Dendritic cell treated with granulocyte-macrophage colony-stimulating factor and Interleukin-4, amounts not matched to agents 40 ng/mL and 50 ng/mL, for 4 days (primary cell): ENCODE measurements at regions not wholly inside any gene's neighbourhood (a gene's known extent, or its start where the extent isn't known, plus 50 kb on each side); places are given as distances from the start of the nearest gene placed in this dataset.
"Not testable (repeated sequence)": the region's sequence is repeated elsewhere in the genome, so short reads cannot be mapped to it uniquely, and the experiment has no call there.

Source experiments
- H3K27ac Mint-ChIP-seq: one replicate; pipeline ENCODE4 v1.8.0; 2022; ENCODE audit warnings: mild to moderate bottlenecking, mixed read lengths
- H3K27me3 Mint-ChIP-seq: one replicate; pipeline ENCODE4 v1.8.0; 2022; ENCODE audit warnings: mild to moderate bottlenecking, mixed read lengths
- H3K36me3 Mint-ChIP-seq: one replicate; pipeline ENCODE4 v1.8.0; 2022; ENCODE audit warnings: low read depth, mixed read lengths
- H3K4me1 Mint-ChIP-seq: one replicate; pipeline ENCODE4 v1.8.0; 2022; ENCODE audit warnings: low read depth, mixed read lengths
- H3K4me3 Mint-ChIP-seq: one replicate; pipeline ENCODE4 v1.8.0; 2022; ENCODE audit warnings: mild to moderate bottlenecking, moderate library complexity, mixed read lengths
- H3K9me3 Mint-ChIP-seq: one replicate; pipeline ENCODE4 v1.8.0; 2022; ENCODE audit warnings: mixed read lengths
- intact Hi-C: fragments of 100-400 bp; cut with micrococcal nuclease; formaldehyde crosslinking; loops from one replicate; pipeline ENCODE4 v1.15.0; 2022

DNA sequence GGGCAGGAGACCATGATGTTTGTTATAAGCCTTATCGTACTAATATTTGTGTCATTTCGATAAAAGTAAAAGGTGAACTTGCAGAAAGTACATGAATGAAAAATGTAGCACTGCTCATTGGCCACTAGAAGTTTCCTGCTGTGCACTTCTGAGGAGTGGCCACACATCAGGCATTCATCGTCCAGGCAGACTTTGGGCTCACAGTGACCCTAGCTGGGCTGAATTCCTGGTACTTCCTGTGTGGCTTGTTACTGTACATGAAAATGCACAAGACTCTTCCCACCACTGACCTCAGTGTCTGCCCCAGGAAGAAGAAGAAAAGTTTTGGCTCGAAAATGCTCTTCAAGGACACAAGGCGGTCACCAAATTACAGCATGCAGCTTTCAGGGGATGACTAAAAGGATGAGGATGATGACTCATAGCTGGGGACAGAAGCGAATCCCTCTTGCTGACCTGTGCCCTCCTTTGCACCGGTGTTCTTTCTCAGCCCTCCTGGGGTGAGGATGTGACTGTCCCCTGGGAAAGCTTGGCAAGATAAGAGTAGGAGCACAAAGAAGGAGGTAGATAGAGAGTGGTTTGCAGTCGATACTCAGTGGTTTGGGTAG, 252.4 kb upstream of the KAZN start:
- H3K27me3 Mint-ChIP-seq = no peaks in the 10 kb centered on the region
- no peaks in the 10 kb centered on the region for H3K4me1 Mint-ChIP-seq
- H3K4me3 Mint-ChIP-seq = no peak overlapping the region
- peaks cover 8% of the 10 kb centered on the region for H3K9me3 Mint-ChIP-seq
- no peaks in the 10 kb centered on the region for H3K36me3 Mint-ChIP-seq
- intact Hi-C loops = no loop called here
- H3K27ac Mint-ChIP-seq = no peak overlapping the region

- H3K9me3 Mint-ChIP-seq = peaks cover 8% of the 10 kb centered on the region
- no peaks in the 10 kb centered on the region for H3K27me3 Mint-ChIP-seq
- no peaks in the 10 kb centered on the region for H3K36me3 Mint-ChIP-seq
- intact Hi-C loops = no loop called here
- H3K4me1 Mint-ChIP-seq = no peaks in the 10 kb centered on the region
- H3K27ac Mint-ChIP-seq = no peak overlapping the region
- no peak overlapping the region for H3K4me3 Mint-ChIP-seq
Observed at GRCh38 chr1:14347186-14347585, 251.3 kb upstream of the KAZN start.

- H3K4me3 Mint-ChIP-seq = no peak overlapping the region
- intact Hi-C loops = no loop called here
- no peaks in the 10 kb centered on the region for H3K4me1 Mint-ChIP-seq
- H3K27ac Mint-ChIP-seq = no peak overlapping the region
- H3K9me3 Mint-ChIP-seq = peaks cover 8% of the 10 kb centered on the region
- no peaks in the 10 kb centered on the region for H3K36me3 Mint-ChIP-seq
- no peaks in the 10 kb centered on the region for H3K27me3 Mint-ChIP-seq
Observed at GRCh38 chr1:14347776-14348175, 250.7 kb upstream of the KAZN start.

GRCh38 chr1:14350197-14350596, 248.3 kb upstream of the KAZN start:
- H3K27me3 Mint-ChIP-seq = no peaks in the 10 kb centered on the region
- H3K36me3 Mint-ChIP-seq = no peaks in the 10 kb centered on the region
- H3K4me3 Mint-ChIP-seq = no peak overlapping the region
- peaks cover 8% of the 10 kb centered on the region for H3K9me3 Mint-ChIP-seq
- intact Hi-C loops = no loop called here
- H3K27ac Mint-ChIP-seq = no peak overlapping the region
- H3K4me1 Mint-ChIP-seq = no peaks in the 10 kb centered on the region

DNA sequence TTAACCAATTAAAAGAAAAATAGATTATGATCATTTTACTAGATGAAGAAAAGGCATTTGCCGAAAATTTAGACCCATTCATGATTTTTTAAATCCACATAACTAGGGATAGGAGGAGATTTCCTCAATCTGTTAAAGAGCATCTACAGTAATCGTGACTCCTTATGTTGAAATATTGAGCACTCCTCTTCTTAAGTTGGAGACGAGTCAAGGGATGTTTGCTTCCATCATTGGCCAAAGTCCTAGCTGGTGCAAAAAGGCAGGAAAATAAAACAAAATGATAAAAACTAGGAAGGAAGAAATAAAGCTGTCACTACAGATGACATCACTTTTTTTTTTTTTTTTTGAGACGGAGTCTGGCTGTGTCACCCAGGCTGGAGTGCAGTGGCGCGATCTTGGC, 245.6 kb upstream of the KAZN start:
- no peaks in the 10 kb centered on the region for H3K36me3 Mint-ChIP-seq
- intact Hi-C loops = no loop called here
- H3K9me3 Mint-ChIP-seq = peaks cover 12% of the 10 kb centered on the region
- no peak overlapping the region for H3K27ac Mint-ChIP-seq
- H3K4me3 Mint-ChIP-seq = no peak overlapping the region
- H3K27me3 Mint-ChIP-seq = no peaks in the 10 kb centered on the region
- no peaks in the 10 kb centered on the region for H3K4me1 Mint-ChIP-seq

- H3K27me3 Mint-ChIP-seq, H3K27ac Mint-ChIP-seq, H3K4me3 Mint-ChIP-seq, H3K36me3 Mint-ChIP-seq, H3K4me1 Mint-ChIP-seq, intact Hi-C loops: not testable (repeated sequence)
- H3K9me3 Mint-ChIP-seq = peaks cover 13% of the 10 kb centered on the region
Observed at GRCh38 chr1:14361005-14361404, 237.5 kb upstream of the KAZN start.

DNA sequence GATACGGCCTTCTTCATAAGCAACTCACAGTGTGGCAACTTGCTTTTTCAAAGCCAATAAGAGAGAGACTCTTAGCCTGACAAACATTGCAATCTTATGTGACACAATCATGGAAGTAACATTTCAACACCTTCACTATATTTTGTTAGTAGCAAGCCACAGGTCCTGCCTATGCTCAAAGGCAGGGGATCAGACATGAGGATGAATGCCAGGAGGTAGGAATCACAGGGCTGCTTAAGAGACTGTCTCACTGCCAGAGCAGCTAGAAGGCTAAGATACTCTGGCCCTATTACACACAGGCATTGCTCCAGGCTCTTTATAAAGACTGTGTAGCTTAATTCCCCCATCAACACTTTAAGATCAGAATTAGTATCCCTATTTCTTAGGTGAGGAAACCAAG, 236.2 kb upstream of the KAZN start:
- H3K4me1 Mint-ChIP-seq = no peaks in the 10 kb centered on the region
- H3K27me3 Mint-ChIP-seq = peaks cover 2% of the 10 kb centered on the region
- H3K4me3 Mint-ChIP-seq = no peak overlapping the region
- peaks cover 13% of the 10 kb centered on the region for H3K9me3 Mint-ChIP-seq
- intact Hi-C loops = no loop called here
- H3K36me3 Mint-ChIP-seq = no peaks in the 10 kb centered on the region
- H3K27ac Mint-ChIP-seq = no peak overlapping the region

GRCh38 chr1:14363036-14363590, 235.4 kb upstream of the KAZN start:
- Mint-ChIP-seq H3K4me3 (no peak overlapping the region), H3K4me1 (no peaks in the 10 kb centered on the region), H3K36me3 (no peaks in the 10 kb centered on the region), H3K27ac (no peak overlapping the region), H3K9me3 (peaks cover 7% of the 10 kb centered on the region), H3K27me3 (peaks cover 2% of the 10 kb centered on the region)
- intact Hi-C loops = no loop called here

DNA sequence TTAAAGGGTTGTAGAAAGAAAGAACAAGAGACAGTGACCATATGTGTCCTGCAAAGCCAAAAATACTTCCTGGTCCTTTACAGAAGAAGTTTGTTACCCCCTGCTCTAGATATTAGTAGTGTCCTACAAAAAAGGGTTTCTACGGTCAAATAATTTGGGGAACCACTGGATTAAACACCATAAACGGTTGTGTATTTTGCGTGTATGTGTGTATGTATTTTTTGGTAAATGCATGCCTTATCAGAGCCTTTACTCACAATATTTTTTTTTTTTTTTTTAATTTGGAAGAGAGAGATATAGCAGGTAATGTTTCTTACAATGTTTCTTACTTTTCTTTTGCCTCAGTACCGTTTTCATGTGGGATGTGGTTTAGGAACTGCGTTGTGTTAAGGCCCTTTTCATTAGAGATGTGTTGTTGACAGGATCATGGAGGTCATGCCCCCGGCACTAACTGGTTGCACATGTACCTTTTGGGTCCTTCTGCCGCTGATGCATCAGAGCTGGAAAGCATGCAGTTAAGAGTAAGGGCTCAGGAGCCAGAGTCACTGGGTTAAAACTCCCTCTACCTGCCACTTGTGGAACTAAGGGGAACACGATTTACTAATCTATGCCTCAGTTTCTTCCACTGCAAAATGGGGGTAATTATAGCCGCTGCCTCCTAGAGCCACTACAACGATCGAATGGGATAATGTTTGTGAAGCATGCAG, 234.6 kb upstream of the KAZN start:
- intact Hi-C loops = no loop called here
- no peaks in the 10 kb centered on the region for H3K4me1 Mint-ChIP-seq
- no peaks in the 10 kb centered on the region for H3K9me3 Mint-ChIP-seq

GRCh38 chr1:14365301-14365988, 233.0 kb upstream of the KAZN start:
- no peaks in the 10 kb centered on the region for H3K36me3 Mint-ChIP-seq
- H3K27me3 Mint-ChIP-seq = no peaks in the 10 kb centered on the region
- H3K4me3 Mint-ChIP-seq = no peak overlapping the region
- no peak overlapping the region for H3K27ac Mint-ChIP-seq
- intact Hi-C loops = no loop called here
- H3K4me1 Mint-ChIP-seq = no peaks in the 10 kb centered on the region
- no peaks in the 10 kb centered on the region for H3K9me3 Mint-ChIP-seq

More for the DNA sequence above, 234.6 kb upstream of the KAZN start:
- H3K36me3 Mint-ChIP-seq = no peaks in the 10 kb centered on the region
- H3K27me3 Mint-ChIP-seq = no peaks in the 10 kb centered on the region
- no peak overlapping the region for H3K4me3 Mint-ChIP-seq
- H3K27ac Mint-ChIP-seq = no peak overlapping the region

- no peak overlapping the region for H3K4me3 Mint-ChIP-seq
- intact Hi-C loops = no loop called here
- no peaks in the 10 kb centered on the region for H3K4me1 Mint-ChIP-seq
- no peaks in the 10 kb centered on the region for H3K9me3 Mint-ChIP-seq
- H3K36me3 Mint-ChIP-seq = no peaks in the 10 kb centered on the region
- H3K27ac Mint-ChIP-seq = no peak overlapping the region
- no peaks in the 10 kb centered on the region for H3K27me3 Mint-ChIP-seq
Observed at GRCh38 chr1:14366091-14367018, 232.1 kb upstream of the KAZN start.

DNA sequence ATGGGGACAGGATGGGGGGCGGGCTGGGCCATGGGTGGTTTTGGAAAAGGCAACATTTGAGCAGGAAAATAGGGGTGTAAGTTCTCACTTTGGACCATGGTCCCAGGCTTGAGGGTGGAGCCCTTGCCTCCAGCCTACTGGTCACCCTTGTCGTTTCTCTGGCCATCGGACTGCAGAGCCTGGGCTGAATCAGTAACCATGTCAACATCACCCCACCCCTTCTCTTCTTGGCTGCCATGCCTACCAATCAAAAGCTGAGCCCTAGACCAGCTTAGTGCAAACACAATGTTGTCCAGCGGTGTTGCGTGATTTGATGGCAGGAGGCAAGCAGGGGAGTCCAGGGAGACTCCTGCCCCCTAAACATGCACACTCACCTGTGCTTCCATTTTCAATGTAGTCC, 231.0 kb upstream of the KAZN start:
- intact Hi-C loops = no loop called here
- H3K9me3 Mint-ChIP-seq = no peaks in the 10 kb centered on the region
- no peaks in the 10 kb centered on the region for H3K4me1 Mint-ChIP-seq

GRCh38 chr1:14369526-14370213, 228.8 kb upstream of the KAZN start:
- Mint-ChIP-seq H3K9me3 (no peaks in the 10 kb centered on the region), H3K27me3 (no peaks in the 10 kb centered on the region), H3K36me3 (no peaks in the 10 kb centered on the region), H3K4me3 (no peak overlapping the region), H3K27ac (no peak overlapping the region), H3K4me1 (no peaks in the 10 kb centered on the region)
- intact Hi-C loops = no loop called here

More for the DNA sequence above, 231.0 kb upstream of the KAZN start:
- Mint-ChIP-seq H3K4me3 (no peak overlapping the region), H3K27me3 (no peaks in the 10 kb centered on the region), H3K36me3 (no peaks in the 10 kb centered on the region), H3K27ac (no peak overlapping the region)
